Upper lobe of left lung (tissue), 6 donors: ENCODE measurements at regions not wholly inside any gene's neighbourhood (a gene's known extent, or its start where the extent isn't known, plus 50 kb on each side); places are given as distances from the start of the nearest gene placed in this dataset.

ENCODE experiments used
- ATAC-seq, 2 donors: fragments of 200-7000 bp; cut with Tn5 transposase; one replicate each; pipeline ENCODE4 v1.9.1; 2022; ENCODE audit warnings: mild to moderate bottlenecking in 2 of 2, moderate library complexity in 2 of 2; ENCODE audit not compliant: low FRiP score in 2 of 2
- DNase-seq, 2 donors: peaks; one replicate each; pipeline ENCODE4 v3.0.0-alpha.2; 2019 to 2020
- H3K27ac ChIP-seq, 4 donors: fragments of 200-600 bp; sonication (generic); one replicate each; pipeline ENCODE4 v1.5.1; 2016 to 2019
- H3K27me3 ChIP-seq, 4 donors: fragments of 200-600 bp; sonication (generic); one replicate each; pipeline ENCODE4 v1.5.1; 2017 to 2019
- H3K36me3 ChIP-seq, 4 donors: fragments of 200-600 bp; sonication (generic); one replicate each; pipeline ENCODE4 v1.5.1; 2016 to 2019
- H3K4me1 ChIP-seq, 4 donors: fragments of 200-600 bp; sonication (generic); one replicate each; pipeline ENCODE4 v1.5.1; 2018 to 2019
- H3K4me3 ChIP-seq, 4 donors: fragments of 200-600 bp; sonication (generic); one replicate each; pipeline ENCODE4 v1.5.1; 2017 to 2019; ENCODE audit warnings: mild to moderate bottlenecking in 2 of 4, moderate library complexity in 1 of 4
- H3K9me3 ChIP-seq, 4 donors: fragments of 200-600 bp; sonication (generic); one replicate each; pipeline ENCODE4 v1.5.1; 2018 to 2019
- CTCF ChIP-seq, 6 experiments: fragments of 450-650 bp in 4 of 6; fragments of 200-600 bp in 2 of 6; sonication (generic) in 2 of 6; IDR thresholded peaks; one replicate each; pipeline ENCODE4 v1.5.1; 2016 to 2019; ENCODE audit warnings: antibody characterized with exemption in 6 of 6
- EP300 ChIP-seq, 4 donors: sonication (generic); formaldehyde crosslinking; IDR thresholded peaks; one replicate each; pipeline ENCODE4 v1.5.1; 2017; ENCODE audit warnings: antibody characterized with exemption in 4 of 4, control low read depth in 2 of 4
- POLR2A ChIP-seq, 4 donors: fragments of 450-650 bp; IDR thresholded peaks; one replicate each; pipeline ENCODE4 v1.5.1; 2016 to 2017; ENCODE audit warnings: antibody characterized with exemption in 4 of 4, mild to moderate bottlenecking in 2 of 4
- POLR2AphosphoS5 ChIP-seq, 2 donors: sonication (generic); formaldehyde crosslinking; IDR thresholded peaks; one replicate each; pipeline ENCODE4 v1.5.1; 2017; ENCODE audit warnings: antibody characterized with exemption in 2 of 2
- WGBS, 2 donors: methylation state at CpG; one replicate each; pipeline ENCODE4 v1.1.5; 2017 to 2018; 5-methylcytosine and 5-hydroxymethylcytosine counted together
- donor health status: DM: no; HTN: no; CAD: no; lungs with moderate emphysema.
- donor health status: DM: no; HTN: yes; CAD: no; lungs with severe emphysema.

- no peak overlapping the region for H3K27ac ChIP-seq
- 75 to 79% methylated on average over 6 of the region's 6 CpGs for WGBS, 2 donors
- H3K9me3 ChIP-seq = no peaks in the 10 kb centered on the region
- no peaks in the 10 kb centered on the region for H3K27me3 ChIP-seq
- no peak overlapping the region for H3K4me3 ChIP-seq
- DNase-seq (no peak), ATAC-seq (no peak)
- no peaks in the 10 kb centered on the region for H3K36me3 ChIP-seq
- TF ChIP-seq CTCF (IDR thresholded peaks at IDR 0.05) (no peak), POLR2A (IDR thresholded peaks at IDR 0.05) (no peak), EP300 (IDR thresholded peaks at IDR 0.05) (no peak), POLR2AphosphoS5 (IDR thresholded peaks at IDR 0.05) (no peak)
- no peaks in the 10 kb centered on the region for H3K4me1 ChIP-seq
These were observed 759.6 kb upstream of the TMEM132C start for GRCh38 chr12:127507341-127507740.

- ATAC-seq = no peak
- no peak for DNase-seq
- Histone ChIP-seq H3K27me3 (no peaks in the 10 kb centered on the region), H3K4me3 (no peak overlapping the region), H3K27ac (no peak overlapping the region), H3K4me1 (no peaks in the 10 kb centered on the region), H3K9me3 (no peaks in the 10 kb centered on the region), H3K36me3 (no peaks in the 10 kb centered on the region)
- 78 to 83% methylated on average over 6 of the region's 6 CpGs for WGBS, 2 donors
- TF ChIP-seq POLR2A (IDR thresholded peaks at IDR 0.05) = no peak
- TF ChIP-seq CTCF (IDR thresholded peaks at IDR 0.05) = no peak
- no peak for TF ChIP-seq EP300 (IDR thresholded peaks at IDR 0.05)
- TF ChIP-seq POLR2AphosphoS5 (IDR thresholded peaks at IDR 0.05) = no peak
These were observed 757.7 kb upstream of the TMEM132C start for GRCh38 chr12:127509066-127509778.

DNA sequence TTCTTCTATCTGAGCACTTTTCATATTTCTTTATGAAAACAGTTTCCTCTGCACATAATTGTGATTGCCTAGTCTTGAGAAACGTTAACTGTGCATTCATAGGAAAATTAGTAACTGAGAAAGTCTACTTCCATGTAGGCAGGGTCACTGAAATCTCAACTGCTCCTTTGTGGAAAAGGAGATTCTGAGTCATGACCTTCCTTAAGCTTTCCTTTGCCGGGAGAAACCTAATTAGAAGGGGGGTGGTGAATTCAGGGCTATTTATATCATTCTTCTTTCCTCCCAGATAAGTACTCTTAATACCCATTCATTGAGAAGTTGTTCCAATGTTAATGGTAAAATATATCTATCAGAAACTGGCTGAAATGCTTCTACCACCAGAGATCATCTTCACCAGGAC lies 751.0 kb upstream of the TMEM132C start:
- H3K9me3 ChIP-seq = no peaks in the 10 kb centered on the region
- DNase-seq = no peak
- 35 to 41% methylated on average over 2 of the region's 2 CpGs for WGBS, 2 donors
- H3K27ac ChIP-seq = no peak overlapping the region
- no peaks in the 10 kb centered on the region for H3K27me3 ChIP-seq
- no peak for TF ChIP-seq POLR2AphosphoS5 (IDR thresholded peaks at IDR 0.05)
- no peak for TF ChIP-seq EP300 (IDR thresholded peaks at IDR 0.05)
- no peak for TF ChIP-seq CTCF (IDR thresholded peaks at IDR 0.05)
- no peak for TF ChIP-seq POLR2A (IDR thresholded peaks at IDR 0.05)
- no peak overlapping the region for H3K4me3 ChIP-seq
- no peak for ATAC-seq
- H3K36me3 ChIP-seq = no peaks in the 10 kb centered on the region
- no peaks in the 10 kb centered on the region for H3K4me1 ChIP-seq

- Histone ChIP-seq H3K27me3 (no peaks in the 10 kb centered on the region), H3K36me3 (no peaks in the 10 kb centered on the region), H3K27ac (no peak overlapping the region), H3K9me3 (no peaks in the 10 kb centered on the region), H3K4me3 (no peak overlapping the region), H3K4me1 (no peaks in the 10 kb centered on the region)
- DNase-seq = no peak
- no peak for ATAC-seq
- TF ChIP-seq EP300 (IDR thresholded peaks at IDR 0.05) = no peak
- no peak for TF ChIP-seq POLR2A (IDR thresholded peaks at IDR 0.05)
- TF ChIP-seq CTCF (IDR thresholded peaks at IDR 0.05) = no peak
- TF ChIP-seq POLR2AphosphoS5 (IDR thresholded peaks at IDR 0.05) = no peak
- 71 to 86% methylated on average over 1 of the region's 1 CpG for WGBS, 2 donors
These were observed 750.5 kb upstream of the TMEM132C start for GRCh38 chr12:127516467-127516866.

DNA sequence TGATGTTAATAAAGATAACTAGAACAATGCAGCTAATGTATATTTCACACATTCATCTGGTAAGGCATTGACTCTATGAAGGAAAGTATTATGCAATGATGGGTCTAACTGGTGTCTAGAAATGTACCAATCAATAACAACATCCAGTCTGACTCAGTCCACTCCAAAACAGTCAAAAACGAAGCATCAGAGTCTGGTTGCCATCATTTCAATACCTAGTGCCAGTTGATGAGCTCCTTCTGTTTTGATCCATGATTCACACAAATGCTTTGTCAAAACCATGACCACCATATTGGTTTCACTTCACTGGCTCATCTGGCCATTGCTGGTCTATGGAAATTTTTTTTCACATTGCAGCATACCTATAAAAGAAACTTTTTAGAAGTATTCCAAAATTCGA lies 747.2 kb upstream of the TMEM132C start:
- H3K4me3 ChIP-seq = no peak overlapping the region
- DNase-seq = no peak
- H3K4me1 ChIP-seq = no peaks in the 10 kb centered on the region
- H3K27me3 ChIP-seq = no peaks in the 10 kb centered on the region
- WGBS, 2 donors = 54 to 70% methylated on average over 2 of the region's 2 CpGs
- ATAC-seq = no peak
- H3K36me3 ChIP-seq = no peaks in the 10 kb centered on the region
- no peaks in the 10 kb centered on the region for H3K9me3 ChIP-seq
- H3K27ac ChIP-seq = no peak overlapping the region
- no peak for TF ChIP-seq CTCF (IDR thresholded peaks at IDR 0.05)
- no peak for TF ChIP-seq POLR2AphosphoS5 (IDR thresholded peaks at IDR 0.05)
- no peak for TF ChIP-seq POLR2A (IDR thresholded peaks at IDR 0.05)
- no peak for TF ChIP-seq EP300 (IDR thresholded peaks at IDR 0.05)
